Body of pancreas (tissue), 4 donors: ENCODE measurements at regions not wholly inside any gene's neighbourhood (a gene's known extent, or its start where the extent isn't known, plus 50 kb on each side); places are given as distances from the start of the nearest gene placed in this dataset.

Source experiments
- POLR2A ChIP-seq, 3 donors: fragments of 450-650 bp; IDR thresholded peaks; one replicate each; pipeline ENCODE4 v1.6.1; 2016; ENCODE audit warnings: antibody characterized with exemption in 3 of 3, mild to moderate bottlenecking in 2 of 3
- TF ChIP-seq, protein P1 (sequence below), 7 experiments: fragments of 450-650 bp in 4 of 7; fragments of 200-600 bp in 3 of 7; sonication (generic) in 3 of 7; IDR thresholded peaks; one replicate each; pipeline ENCODE4 v1.5.1; 2016 to 2019; ENCODE audit warnings: antibody characterized with exemption in 7 of 7

- TF ChIP-seq, protein P1, sequence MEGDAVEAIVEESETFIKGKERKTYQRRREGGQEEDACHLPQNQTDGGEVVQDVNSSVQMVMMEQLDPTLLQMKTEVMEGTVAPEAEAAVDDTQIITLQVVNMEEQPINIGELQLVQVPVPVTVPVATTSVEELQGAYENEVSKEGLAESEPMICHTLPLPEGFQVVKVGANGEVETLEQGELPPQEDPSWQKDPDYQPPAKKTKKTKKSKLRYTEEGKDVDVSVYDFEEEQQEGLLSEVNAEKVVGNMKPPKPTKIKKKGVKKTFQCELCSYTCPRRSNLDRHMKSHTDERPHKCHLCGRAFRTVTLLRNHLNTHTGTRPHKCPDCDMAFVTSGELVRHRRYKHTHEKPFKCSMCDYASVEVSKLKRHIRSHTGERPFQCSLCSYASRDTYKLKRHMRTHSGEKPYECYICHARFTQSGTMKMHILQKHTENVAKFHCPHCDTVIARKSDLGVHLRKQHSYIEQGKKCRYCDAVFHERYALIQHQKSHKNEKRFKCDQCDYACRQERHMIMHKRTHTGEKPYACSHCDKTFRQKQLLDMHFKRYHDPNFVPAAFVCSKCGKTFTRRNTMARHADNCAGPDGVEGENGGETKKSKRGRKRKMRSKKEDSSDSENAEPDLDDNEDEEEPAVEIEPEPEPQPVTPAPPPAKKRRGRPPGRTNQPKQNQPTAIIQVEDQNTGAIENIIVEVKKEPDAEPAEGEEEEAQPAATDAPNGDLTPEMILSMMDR (IDR thresholded peaks at IDR 0.05): no peak
- TF ChIP-seq POLR2A (IDR thresholded peaks at IDR 0.05): no peak
Measured at GRCh38 chr3:146873748-146874147, 268.6 kb upstream of the PLSCR5 start.
